H9 (cell line): ENCODE measurements at regions not wholly inside any gene's neighbourhood (a gene's known extent, or its start where the extent isn't known, plus 50 kb on each side); places are given as distances from the start of the nearest gene placed in this dataset.
A peak's percentile ranks its signal among the peaks of the same experiment; 100 is the strongest.

ENCODE experiments used
- DNase-seq: peaks from one replicate; pipeline ENCODE4 v3.0.0-alpha.2; 2017
- H2AFZ ChIP-seq: one replicate; pipeline ENCODE4 v1.6.1; 2013; ENCODE audit warnings: mild to moderate bottlenecking, low read length, control low read depth, moderate library complexity
- H2AK5ac ChIP-seq: 2 replicates; pipeline ENCODE4 v1.6.1; 2013; ENCODE audit warnings: low read length, control low read depth, mixed read lengths; ENCODE audit not compliant: insufficient read length
- H2BK120ac ChIP-seq: one replicate; pipeline ENCODE4 v1.6.1; 2013; ENCODE audit warnings: low read depth, mild to moderate bottlenecking, low read length, control low read depth, inconsistent platforms; ENCODE audit not compliant: poor library complexity, severe bottlenecking
- H2BK12ac ChIP-seq: 2 replicates; pipeline ENCODE4 v1.6.1; 2013; ENCODE audit warnings: low read length, control low read depth, mixed read lengths, low read depth; ENCODE audit not compliant: insufficient read length
- H2BK15ac ChIP-seq: 2 replicates; pipeline ENCODE4 v1.6.1; 2013; ENCODE audit warnings: low read depth, low read length, control low read depth
- H2BK20ac ChIP-seq: one replicate; pipeline ENCODE4 v1.6.1; 2013; ENCODE audit warnings: low read depth, mild to moderate bottlenecking, low read length, control low read depth, inconsistent platforms; ENCODE audit not compliant: poor library complexity, severe bottlenecking
- H2BK5ac ChIP-seq: 2 replicates; pipeline ENCODE4 v1.6.1; 2013; ENCODE audit warnings: low read length, control low read depth, mixed read lengths; ENCODE audit not compliant: insufficient read length
- H3K14ac ChIP-seq: 2 replicates; pipeline ENCODE4 v1.6.1; 2013; ENCODE audit warnings: low read length, control low read depth; ENCODE audit not compliant: insufficient read depth
- H3K18ac ChIP-seq: 2 replicates; pipeline ENCODE4 v1.6.1; 2013; ENCODE audit warnings: low read depth, mild to moderate bottlenecking, mixed read lengths, low read length, control low read depth; ENCODE audit not compliant: insufficient read length
- H3K23ac ChIP-seq: 2 replicates; pipeline ENCODE4 v1.6.1; 2013; ENCODE audit warnings: low read length, control low read depth, mixed read lengths, low read depth; ENCODE audit not compliant: insufficient read length
- H3K23me2 ChIP-seq: 2 replicates; pipeline ENCODE4 v1.6.1; 2013; ENCODE audit warnings: low read depth, mild to moderate bottlenecking, mixed read lengths, low read length, control low read depth; ENCODE audit not compliant: insufficient read length, poor library complexity, severe bottlenecking
- H3K27ac ChIP-seq: 2 replicates; pipeline ENCODE4 v1.5.1; 2013; ENCODE audit warnings: low read length, control low read depth, mixed read lengths, low read depth; ENCODE audit not compliant: insufficient read length
- H3K27me3 ChIP-seq: 2 replicates; pipeline ENCODE4 v1.6.1; 2013; ENCODE audit warnings: low read length, control low read depth, inconsistent platforms; ENCODE audit not compliant: insufficient read depth
- H3K4ac ChIP-seq: 2 replicates; pipeline ENCODE4 v1.6.1; 2013; ENCODE audit warnings: low read depth, mild to moderate bottlenecking, control low read depth, inconsistent platforms, low read length, moderate library complexity
- H3K4me1 ChIP-seq: 2 replicates; pipeline ENCODE4 v1.6.1; 2013; ENCODE audit warnings: low read length, control low read depth, inconsistent platforms; ENCODE audit not compliant: insufficient read depth
- H3K4me2 ChIP-seq: 2 replicates; pipeline ENCODE4 v1.6.1; 2013; ENCODE audit warnings: low read length, control low read depth, mixed read lengths; ENCODE audit not compliant: insufficient read length, insufficient read depth
- H3K56ac ChIP-seq: 2 replicates; pipeline ENCODE4 v1.6.1; 2013; ENCODE audit warnings: low read depth, mild to moderate bottlenecking, mixed read lengths, low read length, control low read depth; ENCODE audit not compliant: insufficient read length
- H3K79me1 ChIP-seq: 2 replicates; pipeline ENCODE4 v1.6.1; 2013; ENCODE audit warnings: low read depth, mild to moderate bottlenecking, moderate library complexity, low read length, control low read depth, inconsistent platforms; ENCODE audit not compliant: insufficient read depth, poor library complexity, severe bottlenecking
- H3K79me2 ChIP-seq: 2 replicates; pipeline ENCODE4 v1.6.1; 2013; ENCODE audit warnings: low read length, control low read depth, inconsistent platforms; ENCODE audit not compliant: insufficient read depth
- H3K9ac ChIP-seq: 2 replicates; pipeline ENCODE4 v1.6.1; 2013; ENCODE audit warnings: low read length, control low read depth, mixed read lengths; ENCODE audit not compliant: insufficient read length; ENCODE audit errors: extremely low read depth
- H3K9me3 ChIP-seq: one replicate; pipeline ENCODE4 v1.6.1; 2013; ENCODE audit warnings: low read depth, low read length, inconsistent platforms; ENCODE audit not compliant: control insufficient read depth
- H3T11ph ChIP-seq: one replicate; pipeline ENCODE4 v1.6.1; 2013; ENCODE audit warnings: mild to moderate bottlenecking, low read length, control low read depth, inconsistent platforms
- H4K20me1 ChIP-seq: one replicate; pipeline ENCODE4 v1.6.1; 2013; ENCODE audit not compliant: control insufficient read depth, insufficient read length, insufficient read depth
- H4K5ac ChIP-seq: 2 replicates; pipeline ENCODE4 v1.6.1; 2013; ENCODE audit warnings: low read depth, mild to moderate bottlenecking, mixed read lengths, low read length, control low read depth; ENCODE audit not compliant: insufficient read length
- H4K8ac ChIP-seq: replicated peaks from 2 replicates; pipeline ENCODE4 v1.6.1; 2013; ENCODE audit warnings: low read length, control low read depth, mixed read lengths, low read depth; ENCODE audit not compliant: insufficient read length
- H4K91ac ChIP-seq: 2 replicates; pipeline ENCODE4 v1.6.1; 2013; ENCODE audit warnings: low read depth, mild to moderate bottlenecking, moderate library complexity, mixed read lengths, low read length, control low read depth; ENCODE audit not compliant: insufficient read length
- H3K27ac Mint-ChIP-seq, 3 experiments: 2 replicates in 2 of 3; 3 replicates in 1 of 3; pipeline ENCODE4 v1.8.0; 2020 to 2021; ENCODE audit warnings: mixed read lengths in 3 of 3, mild to moderate bottlenecking in 1 of 3, moderate library complexity in 1 of 3
- H3K27me3 Mint-ChIP-seq: 2 replicates; pipeline ENCODE4 v1.8.0; 2021; ENCODE audit warnings: low read depth, mild to moderate bottlenecking, moderate library complexity, mixed read lengths
- H3K36me3 Mint-ChIP-seq, 3 experiments: 2 replicates in 2 of 3; 3 replicates in 1 of 3; pipeline ENCODE4 v1.8.0; 2020 to 2021; ENCODE audit warnings: low read depth in 3 of 3, mixed read lengths in 3 of 3; ENCODE audit not compliant: insufficient read depth in 1 of 3
- H3K4me1 Mint-ChIP-seq, 2 experiments: 2 replicates each; pipeline ENCODE4 v1.8.0; 2020; ENCODE audit warnings: mixed read lengths in 2 of 2
- H3K4me3 Mint-ChIP-seq, 2 experiments: 2 replicates in 1 of 2; 3 replicates in 1 of 2; pipeline ENCODE4 v1.8.0; 2020 to 2021; ENCODE audit warnings: mild to moderate bottlenecking in 2 of 2, mixed read lengths in 2 of 2, moderate library complexity in 1 of 2
- H3K9me3 Mint-ChIP-seq, 2 experiments: 2 replicates in 1 of 2; 3 replicates in 1 of 2; pipeline ENCODE4 v1.8.0; 2020; ENCODE audit warnings: mild to moderate bottlenecking in 2 of 2, mixed read lengths in 2 of 2, moderate library complexity in 1 of 2
- WGBS: extraction: QIAGEN DNeasy Blood & Tissue Kit; methylation state at CpG from one replicate; pipeline ENCODE4 v1.1.7; 2013; ENCODE audit warnings: missing lambda C conversion rate, low lambda C conversion rate, mixed read lengths; ENCODE audit not compliant: insufficient read length; ENCODE audit errors: extremely low coverage; 5-methylcytosine and 5-hydroxymethylcytosine counted together
- TF ChIP-seq, protein P1 (sequence below): fragments of 200-600 bp; sonication (generic); conservative IDR thresholded peaks from 3 replicates; pipeline ENCODE4 v1.8.0; 2021; ENCODE audit warnings: antibody characterized with exemption, mild to moderate bottlenecking

DNA sequence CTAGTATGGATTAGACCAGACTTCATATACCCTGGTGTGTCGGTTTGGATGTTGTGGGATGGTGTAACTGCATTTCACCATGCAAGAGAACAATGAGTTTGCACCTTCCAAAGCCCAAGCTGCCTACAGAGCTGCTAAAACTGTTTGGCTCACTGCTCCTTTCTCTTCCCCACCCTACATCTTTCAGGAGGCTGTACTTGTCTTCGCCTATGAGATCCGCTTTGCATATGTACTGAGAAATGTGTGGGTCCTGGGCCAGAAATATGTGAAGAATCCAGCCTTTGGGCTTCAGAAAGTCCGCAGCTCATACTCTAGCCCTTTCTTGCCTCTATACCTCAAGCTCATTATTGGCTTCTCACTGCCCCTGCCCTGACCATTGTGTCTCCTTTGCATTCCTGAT is 1060.0 kb downstream of the NTRK3 start:
- H2AFZ ChIP-seq: no peak overlapping the region
- H3K4ac ChIP-seq: no peak overlapping the region
- H3K27me3 Mint-ChIP-seq: peaks cover 1% of the 10 kb centered on the region; the same call in 1 of the 2 replicates
- no peak overlapping the region for H3K27ac ChIP-seq
- no peaks in the 10 kb centered on the region for H3K9me3 ChIP-seq
- H3K4me1 Mint-ChIP-seq: peaks cover 9 to 14% of the 10 kb centered on the region in 2 experiments
- H3K4me1 ChIP-seq: peaks cover 4% of the 10 kb centered on the region; the same call in 1 of the 2 replicates
- H2AK5ac ChIP-seq: no peak overlapping the region
- no peak overlapping the region for H2BK20ac ChIP-seq
- H4K5ac ChIP-seq: no peak overlapping the region
- H3K56ac ChIP-seq: no peak overlapping the region
- no peak overlapping the region for H3K9ac ChIP-seq
- no peak overlapping the region for H3T11ph ChIP-seq
- no peaks in the 10 kb centered on the region for H3K23me2 ChIP-seq
- H3K4me2 ChIP-seq: no peak overlapping the region
- no peak overlapping the region for H3K14ac ChIP-seq
- no peak overlapping the region for H2BK5ac ChIP-seq
- H3K18ac ChIP-seq: no peak overlapping the region
- no peaks in the 10 kb centered on the region for H3K9me3 Mint-ChIP-seq
- TF ChIP-seq, protein P1, sequence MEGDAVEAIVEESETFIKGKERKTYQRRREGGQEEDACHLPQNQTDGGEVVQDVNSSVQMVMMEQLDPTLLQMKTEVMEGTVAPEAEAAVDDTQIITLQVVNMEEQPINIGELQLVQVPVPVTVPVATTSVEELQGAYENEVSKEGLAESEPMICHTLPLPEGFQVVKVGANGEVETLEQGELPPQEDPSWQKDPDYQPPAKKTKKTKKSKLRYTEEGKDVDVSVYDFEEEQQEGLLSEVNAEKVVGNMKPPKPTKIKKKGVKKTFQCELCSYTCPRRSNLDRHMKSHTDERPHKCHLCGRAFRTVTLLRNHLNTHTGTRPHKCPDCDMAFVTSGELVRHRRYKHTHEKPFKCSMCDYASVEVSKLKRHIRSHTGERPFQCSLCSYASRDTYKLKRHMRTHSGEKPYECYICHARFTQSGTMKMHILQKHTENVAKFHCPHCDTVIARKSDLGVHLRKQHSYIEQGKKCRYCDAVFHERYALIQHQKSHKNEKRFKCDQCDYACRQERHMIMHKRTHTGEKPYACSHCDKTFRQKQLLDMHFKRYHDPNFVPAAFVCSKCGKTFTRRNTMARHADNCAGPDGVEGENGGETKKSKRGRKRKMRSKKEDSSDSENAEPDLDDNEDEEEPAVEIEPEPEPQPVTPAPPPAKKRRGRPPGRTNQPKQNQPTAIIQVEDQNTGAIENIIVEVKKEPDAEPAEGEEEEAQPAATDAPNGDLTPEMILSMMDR: no peak
- no peak overlapping the region for H4K91ac ChIP-seq
- H3K27ac Mint-ChIP-seq: no peak overlapping the region
- no CpG with 5 or more reads among the region's 4 CpGs for WGBS
- no peaks in the 10 kb centered on the region for H3K36me3 Mint-ChIP-seq
- no peak overlapping the region for H3K4me3 Mint-ChIP-seq
- H3K23ac ChIP-seq: no peak overlapping the region
- H2BK15ac ChIP-seq: no peak overlapping the region
- H3K79me1 ChIP-seq: no peaks in the 10 kb centered on the region
- H2BK120ac ChIP-seq: no peak overlapping the region
- no peak overlapping the region for H2BK12ac ChIP-seq
- H4K8ac ChIP-seq: peak overlapping the region; percentile 2
- no peak for DNase-seq
- no peaks in the 10 kb centered on the region for H4K20me1 ChIP-seq
- no peaks in the 10 kb centered on the region for H3K79me2 ChIP-seq
- no peaks in the 10 kb centered on the region for H3K27me3 ChIP-seq
